C4-2B (cell line): ENCODE measurements at regions not wholly inside any gene's neighbourhood (a gene's known extent, or its start where the extent isn't known, plus 50 kb on each side); places are given as distances from the start of the nearest gene placed in this dataset.

Source experiments
- ZFX ChIP-seq: fragments of 450-650 bp; IDR thresholded peaks from 2 replicates; pipeline ENCODE4 v1.6.1; 2017
- TF ChIP-seq, protein P1 (sequence below): fragments of 450-650 bp; conservative IDR thresholded peaks from 2 replicates; pipeline ENCODE4 v1.5.1; 2017; ENCODE audit warnings: mild to moderate bottlenecking

DNA sequence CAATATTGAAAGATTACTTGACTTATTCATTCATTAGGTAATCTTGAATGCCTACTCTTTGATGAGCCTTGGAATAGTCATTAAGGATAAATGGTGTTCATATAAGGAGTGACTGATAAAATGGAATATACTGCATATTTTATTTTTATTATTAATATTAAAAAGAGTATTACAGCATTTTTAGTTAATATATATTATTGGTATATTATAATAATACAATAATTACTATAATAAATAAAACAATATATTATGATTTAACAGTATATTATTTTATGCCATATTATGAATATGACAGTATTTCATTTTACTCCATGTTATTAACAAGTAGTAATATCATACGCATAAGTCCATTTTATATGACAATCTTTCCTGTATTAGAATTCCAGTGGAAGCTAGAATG, 490.8 kb upstream of the NFIA start:
- TF ChIP-seq, protein P1, sequence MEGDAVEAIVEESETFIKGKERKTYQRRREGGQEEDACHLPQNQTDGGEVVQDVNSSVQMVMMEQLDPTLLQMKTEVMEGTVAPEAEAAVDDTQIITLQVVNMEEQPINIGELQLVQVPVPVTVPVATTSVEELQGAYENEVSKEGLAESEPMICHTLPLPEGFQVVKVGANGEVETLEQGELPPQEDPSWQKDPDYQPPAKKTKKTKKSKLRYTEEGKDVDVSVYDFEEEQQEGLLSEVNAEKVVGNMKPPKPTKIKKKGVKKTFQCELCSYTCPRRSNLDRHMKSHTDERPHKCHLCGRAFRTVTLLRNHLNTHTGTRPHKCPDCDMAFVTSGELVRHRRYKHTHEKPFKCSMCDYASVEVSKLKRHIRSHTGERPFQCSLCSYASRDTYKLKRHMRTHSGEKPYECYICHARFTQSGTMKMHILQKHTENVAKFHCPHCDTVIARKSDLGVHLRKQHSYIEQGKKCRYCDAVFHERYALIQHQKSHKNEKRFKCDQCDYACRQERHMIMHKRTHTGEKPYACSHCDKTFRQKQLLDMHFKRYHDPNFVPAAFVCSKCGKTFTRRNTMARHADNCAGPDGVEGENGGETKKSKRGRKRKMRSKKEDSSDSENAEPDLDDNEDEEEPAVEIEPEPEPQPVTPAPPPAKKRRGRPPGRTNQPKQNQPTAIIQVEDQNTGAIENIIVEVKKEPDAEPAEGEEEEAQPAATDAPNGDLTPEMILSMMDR: no peak
- TF ChIP-seq ZFX: no peak
